NCI-H446 (cell line): ENCODE measurements at regions not wholly inside any gene's neighbourhood (a gene's known extent, or its start where the extent isn't known, plus 50 kb on each side); places are given as distances from the start of the nearest gene placed in this dataset.
A peak's percentile ranks its signal among the peaks of the same experiment; 100 is the strongest.
"Not testable (repeated sequence)": the region's sequence is repeated elsewhere in the genome, so short reads cannot be mapped to it uniquely, and the experiment has no call there.

Experiments
- DNase-seq, 2 experiments: peaks; one replicate each; lab custom pipeline; 2025; lab: John Stamatoyannopoulos, UW

- no peak for DNase-seq
Observed at GRCh38 chr5:42949348-42950115, 90.6 kb downstream of the ANXA2R start.

GRCh38 chr5:42948961-42949347 lies 91.2 kb downstream of the ANXA2R start:
- DNase-seq: no peak

GRCh38 chr5:42944989-42945388 lies 95.1 kb downstream of the ANXA2R start:
- DNase-seq: no peak

GRCh38 chr5:42943931-42944631 lies 96.0 kb downstream of the ANXA2R start:
- no peak for DNase-seq

- DNase-seq: no peak
Observed at GRCh38 chr5:42940853-42941252, 99.3 kb downstream of the ANXA2R start.

- DNase-seq: not testable (repeated sequence)
Observed at GRCh38 chr5:42932011-42932410, 108.1 kb downstream of the ANXA2R start.

GRCh38 chr5:42931451-42931850 lies 108.7 kb downstream of the ANXA2R start:
- DNase-seq: not testable (repeated sequence)

GRCh38 chr5:42930934-42931333 lies 109.2 kb downstream of the ANXA2R start:
- DNase-seq: no peak

- DNase-seq: no peak
Observed at GRCh38 chr5:42929871-42930270, 110.2 kb downstream of the ANXA2R start.

GRCh38 chr5:42927730-42928129 lies 112.4 kb downstream of the ANXA2R start:
- no peak for DNase-seq

- DNase-seq: no peak
Observed at GRCh38 chr5:42924686-42925085, 113.0 kb upstream of the SELENOP start.

- no peak for DNase-seq
Observed at GRCh38 chr5:42924226-42924625, 112.5 kb upstream of the SELENOP start.

GRCh38 chr5:42923710-42924109 lies 112.0 kb upstream of the SELENOP start:
- no peak for DNase-seq

- DNase-seq: no peak
Observed at GRCh38 chr5:42919600-42919999, 107.9 kb upstream of the SELENOP start.

GRCh38 chr5:42915306-42915866 lies 103.7 kb upstream of the SELENOP start:
- peak in 1 of 2 experiments; percentile 22 for DNase-seq

- DNase-seq: peak in 1 of 2 experiments; percentile 37
Observed at GRCh38 chr5:42912184-42912798, 100.6 kb upstream of the SELENOP start.

- peak; percentile 88 to 97 for DNase-seq
Observed at GRCh38 chr5:42908509-42909488, 97.1 kb upstream of the SELENOP start.

- DNase-seq: no peak
Observed at GRCh38 chr5:42908086-42908485, 96.4 kb upstream of the SELENOP start.

GRCh38 chr5:42905827-42906226 lies 94.1 kb upstream of the SELENOP start:
- DNase-seq: no peak

GRCh38 chr5:42900734-42901133 lies 89.0 kb upstream of the SELENOP start:
- no peak for DNase-seq

GRCh38 chr5:42898760-42899159 lies 87.1 kb upstream of the SELENOP start:
- no peak for DNase-seq
